GM21360 (cell line): ENCODE measurements at regions not wholly inside any gene's neighbourhood (a gene's known extent, or its start where the extent isn't known, plus 50 kb on each side); places are given as distances from the start of the nearest gene placed in this dataset.
"Not testable (repeated sequence)": the region's sequence is repeated elsewhere in the genome, so short reads cannot be mapped to it uniquely, and the experiment has no call there.

Experiments
- ATAC-seq: cut with Tn5 transposase; IDR thresholded peaks from one replicate; pipeline ENCODE4 v1.9.1; 2021; ENCODE audit warnings: mild to moderate bottlenecking, moderate library complexity; ENCODE audit not compliant: unreplicated experiment

DNA sequence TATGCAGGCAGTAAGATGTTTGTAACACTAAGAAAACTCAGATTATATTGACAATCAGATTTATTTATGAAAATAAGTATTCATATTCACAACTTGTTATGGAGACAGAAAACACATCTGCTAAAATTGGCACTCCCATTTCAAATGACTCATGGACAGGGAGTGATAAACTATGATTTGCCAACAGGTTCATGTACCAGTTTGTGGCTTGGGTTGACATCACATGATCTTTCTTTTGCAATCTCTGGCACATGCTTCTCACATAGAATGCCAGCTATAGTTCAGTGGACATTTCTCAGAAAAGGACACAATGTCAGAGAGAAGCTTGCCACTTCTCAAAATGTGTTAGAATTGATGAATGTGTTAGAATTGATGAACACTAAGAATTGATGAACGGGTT is 663.2 kb upstream of the ANKRD30A start:
- ATAC-seq = no peak

DNA sequence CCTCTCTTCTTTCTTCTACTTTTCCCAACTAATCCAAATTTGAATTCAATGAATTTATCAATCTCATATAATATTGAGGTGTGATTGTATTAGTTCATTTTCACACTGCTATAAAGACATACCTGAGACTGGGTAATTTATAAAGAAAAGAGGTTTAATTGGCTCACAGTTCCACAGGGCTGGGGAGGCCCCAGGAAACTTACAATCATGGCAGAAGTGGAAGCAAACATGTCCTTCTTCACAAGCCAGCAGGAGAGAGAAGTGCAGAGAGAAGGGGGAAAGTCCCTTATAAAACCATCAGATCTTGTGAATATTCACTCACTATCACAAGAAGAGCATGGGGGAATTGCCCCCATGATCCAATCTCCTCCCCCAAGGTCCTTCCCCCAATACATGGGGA is 667.0 kb upstream of the ANKRD30A start:
- not testable (repeated sequence) for ATAC-seq

DNA sequence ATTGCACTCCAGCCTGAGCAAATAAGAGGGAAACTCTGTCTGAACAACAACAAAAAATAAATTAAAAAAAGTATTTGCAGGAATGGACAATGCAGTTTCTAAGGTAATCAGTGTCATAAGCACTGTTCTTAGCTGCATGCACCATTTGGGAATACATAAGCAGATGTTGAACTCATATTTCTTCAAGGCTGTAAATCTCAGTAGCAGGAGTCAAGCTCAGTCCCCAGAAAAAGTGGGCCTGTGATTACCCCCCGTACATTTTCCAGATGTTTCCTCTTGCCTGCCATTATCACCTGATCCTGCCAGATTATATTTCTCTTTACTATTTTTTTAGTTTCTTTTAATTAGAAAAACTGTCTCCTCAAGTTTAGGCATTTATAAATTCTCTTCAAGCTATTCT is 667.6 kb upstream of the ANKRD30A start:
- no peak for ATAC-seq

DNA sequence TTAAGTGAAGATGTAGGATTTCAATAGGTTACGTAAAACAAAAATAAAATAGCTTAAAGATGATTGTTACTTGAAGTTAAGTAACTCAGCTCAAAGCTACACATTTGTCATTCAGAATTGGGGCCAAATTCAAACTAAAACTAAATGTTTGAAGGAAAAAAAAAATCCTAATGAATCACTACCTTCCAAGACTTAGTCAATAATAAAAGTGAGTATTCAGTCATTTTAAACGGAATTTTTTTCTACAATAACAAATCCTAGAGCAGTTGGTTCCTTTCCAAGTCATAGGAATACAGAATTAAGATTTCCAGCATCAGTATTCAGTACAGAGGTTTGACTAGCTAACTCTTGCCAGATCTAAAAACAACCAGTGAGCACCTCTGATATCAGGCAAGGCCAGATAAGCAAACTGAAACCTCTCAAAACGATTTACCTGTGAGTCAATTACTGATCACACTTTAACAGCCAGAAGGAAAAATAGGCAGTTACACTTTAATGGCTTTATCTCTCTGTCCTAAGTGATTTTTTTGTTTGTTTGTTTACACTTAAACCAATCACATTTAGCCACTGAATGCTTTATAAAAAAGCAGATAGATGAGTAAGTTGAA is 669.8 kb upstream of the ANKRD30A start:
- no peak for ATAC-seq

DNA sequence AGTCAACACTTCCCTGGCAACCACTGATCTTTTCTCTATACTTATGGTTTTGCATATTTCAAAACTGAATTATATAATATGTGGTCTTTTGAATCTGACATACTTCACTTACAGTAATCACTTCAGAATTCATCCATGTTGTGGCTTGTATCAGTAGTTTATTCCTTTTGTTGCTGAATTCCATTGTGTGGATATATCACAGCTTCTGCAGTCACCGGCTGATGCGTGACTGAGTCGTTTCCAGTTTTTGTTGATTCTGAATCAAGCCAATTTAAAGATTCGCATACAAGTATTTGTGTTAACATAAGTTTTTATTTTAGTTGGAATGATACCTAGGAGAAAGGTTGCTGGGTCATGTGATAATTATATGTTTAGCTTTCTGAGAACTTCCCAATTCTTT is 672.5 kb upstream of the ANKRD30A start:
- ATAC-seq = no peak

DNA sequence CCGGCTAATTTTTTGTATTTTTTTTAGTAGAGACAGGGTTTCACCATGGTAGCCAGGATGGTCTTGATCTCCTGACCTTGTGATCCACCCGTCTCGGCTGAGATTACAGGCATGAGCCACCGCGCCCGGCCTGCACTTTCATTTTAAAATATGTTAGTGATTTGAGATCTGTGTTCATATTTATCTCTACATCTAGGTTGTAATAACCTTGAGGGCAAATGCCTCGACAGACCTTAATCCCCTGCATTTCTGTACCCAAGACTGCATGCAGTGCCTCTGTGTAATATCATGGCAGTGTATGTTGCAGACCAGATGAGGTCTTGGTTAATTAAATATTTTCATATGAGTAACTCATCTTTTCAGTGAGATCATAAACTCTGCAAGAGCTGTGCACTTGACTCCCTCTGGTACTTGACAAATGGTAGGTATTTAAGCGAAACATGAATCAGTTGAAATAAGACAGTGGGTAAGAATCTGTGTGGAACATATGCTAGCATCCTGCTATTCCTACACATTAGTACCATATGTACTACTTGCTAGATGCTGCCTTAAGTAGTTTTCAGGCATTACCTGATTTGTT is 673.9 kb upstream of the ANKRD30A start:
- no peak for ATAC-seq

DNA sequence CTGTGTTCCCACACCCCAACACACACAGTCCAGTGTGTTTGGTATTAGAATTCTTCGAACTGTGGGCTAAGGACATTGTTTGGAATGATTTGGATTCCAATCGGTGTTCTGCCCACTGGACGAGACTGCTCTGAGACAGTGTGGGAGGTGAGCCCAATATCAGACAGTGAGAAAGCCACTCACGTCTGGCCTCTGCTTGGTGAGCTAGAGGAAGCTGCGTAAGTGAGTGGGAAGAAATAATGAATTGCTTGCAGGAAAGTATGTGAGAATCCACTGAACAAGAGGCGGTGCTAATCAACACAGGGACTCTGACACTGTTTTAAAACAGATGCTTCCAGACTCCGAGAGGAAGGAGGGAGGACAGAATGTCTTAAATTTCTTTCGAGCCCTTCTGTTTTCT is 675.0 kb upstream of the ANKRD30A start:
- no peak for ATAC-seq

DNA sequence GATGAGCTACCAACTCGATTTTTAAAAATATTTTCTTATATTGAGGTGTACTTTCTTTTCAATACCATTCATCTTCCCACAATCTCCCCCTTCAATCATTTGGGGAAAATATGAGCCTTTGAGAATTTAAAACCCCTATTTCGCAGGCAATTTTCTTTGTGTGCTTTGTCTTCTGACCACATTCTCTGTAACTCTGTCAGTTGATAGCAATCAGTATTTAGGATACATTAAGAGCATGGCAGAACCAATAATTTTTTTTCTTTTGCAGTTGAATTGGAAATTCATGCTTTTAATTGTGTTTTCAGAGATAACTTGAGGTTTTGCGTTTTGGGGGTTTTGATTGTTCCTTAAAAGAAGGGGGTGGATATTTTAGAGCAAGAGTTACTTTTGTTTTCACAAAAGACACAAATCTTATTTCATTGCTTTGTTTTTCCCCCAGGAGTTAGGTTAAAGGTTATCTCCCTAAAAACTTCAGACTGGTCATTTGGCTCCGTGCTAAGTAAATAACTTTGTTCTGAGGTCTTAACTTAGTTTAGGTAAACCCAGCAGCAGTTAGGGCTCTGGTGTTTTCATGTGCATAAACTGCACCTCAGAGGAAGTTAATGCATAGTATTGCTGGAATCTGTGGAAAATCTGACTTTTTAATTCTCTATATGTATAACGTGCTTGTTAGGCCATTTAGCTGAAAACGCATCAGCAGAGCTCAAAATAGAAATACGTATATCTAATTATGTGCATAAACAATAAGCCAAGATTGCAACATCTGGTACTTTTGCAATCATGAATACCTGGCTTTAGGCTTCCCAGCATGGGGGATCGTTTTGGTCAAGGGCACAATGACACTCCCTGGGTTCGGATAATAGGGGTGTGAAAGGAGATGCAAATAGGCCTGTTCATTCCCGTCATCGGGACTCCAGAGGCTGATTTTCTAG is 676.4 kb upstream of the ANKRD30A start:
- no peak for ATAC-seq

DNA sequence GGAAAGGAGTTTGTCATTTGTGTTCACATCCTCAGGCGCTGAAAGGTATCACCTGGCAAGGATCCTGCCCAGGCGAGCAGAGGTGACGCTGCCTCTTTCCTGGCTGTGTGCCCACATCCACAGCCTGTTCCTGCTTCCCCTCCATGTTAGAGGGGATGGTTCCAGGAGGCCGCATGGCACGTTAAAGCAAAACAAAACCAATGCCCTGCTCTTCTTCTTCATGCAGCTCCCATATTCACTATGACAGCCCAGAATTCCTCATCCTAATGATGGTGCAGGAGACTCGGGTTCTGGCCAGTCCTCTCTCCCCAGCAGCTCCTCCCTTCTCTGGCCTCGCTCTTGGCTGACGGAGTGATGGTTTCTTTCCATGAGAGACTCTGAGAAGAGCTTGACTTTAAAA is 678.5 kb upstream of the ANKRD30A start:
- ATAC-seq = no peak

DNA sequence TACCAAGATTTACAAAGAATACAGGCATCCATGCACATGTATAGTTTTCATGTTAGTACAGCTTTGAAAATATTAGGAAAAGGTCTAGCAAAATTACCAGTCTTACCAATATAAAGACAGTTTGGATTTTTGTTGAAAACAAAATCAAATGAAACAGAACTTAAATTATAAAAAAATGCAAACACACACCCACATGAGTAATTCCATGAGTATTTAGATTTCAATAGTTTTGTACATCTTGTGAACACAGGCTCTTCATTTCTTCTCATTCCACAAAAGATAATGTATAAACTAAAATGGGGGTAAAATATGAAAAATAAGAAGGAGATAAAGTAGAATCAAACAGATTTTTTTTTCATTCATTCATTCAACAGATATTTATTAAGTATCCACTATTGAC is 682.2 kb upstream of the ANKRD30A start:
- no peak for ATAC-seq

DNA sequence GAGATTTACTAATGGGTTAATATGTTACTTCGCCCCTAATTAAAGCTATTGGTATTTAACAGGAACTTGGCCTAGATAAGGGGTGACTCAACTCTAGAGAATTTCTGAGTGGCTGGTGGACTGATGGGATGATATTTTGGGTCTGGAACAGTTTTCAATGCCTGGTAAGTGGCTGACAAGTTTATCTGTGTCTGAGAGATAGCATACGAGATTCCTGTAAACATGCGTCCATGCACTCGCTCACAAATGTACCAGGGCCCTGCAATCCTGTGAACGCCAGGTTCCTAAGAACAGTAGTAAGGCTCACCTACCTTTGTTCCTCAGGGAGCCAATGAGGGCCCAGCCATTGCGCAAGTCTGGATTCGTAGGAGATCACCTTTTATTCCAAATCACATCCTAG is 683.8 kb upstream of the ANKRD30A start:
- no peak for ATAC-seq

DNA sequence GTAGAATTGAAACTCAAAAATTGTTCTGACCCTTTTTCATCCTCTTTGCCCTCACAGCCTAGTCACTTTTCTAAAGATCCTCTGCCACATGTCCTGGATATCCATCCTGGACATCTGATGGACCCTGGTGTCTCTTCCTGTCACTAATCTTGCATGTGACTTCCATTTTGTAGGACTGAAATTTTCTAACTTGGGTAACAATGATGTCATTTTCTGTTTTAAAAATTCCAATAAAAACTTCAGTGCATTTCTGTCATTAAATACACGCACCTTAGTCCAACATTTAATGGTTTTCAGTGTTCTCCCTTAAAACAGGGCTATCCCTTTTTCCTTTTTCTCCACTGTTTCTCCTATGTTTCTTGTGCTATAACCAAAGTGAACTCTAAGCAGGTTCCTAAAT is 684.9 kb upstream of the ANKRD30A start:
- ATAC-seq = no peak

DNA sequence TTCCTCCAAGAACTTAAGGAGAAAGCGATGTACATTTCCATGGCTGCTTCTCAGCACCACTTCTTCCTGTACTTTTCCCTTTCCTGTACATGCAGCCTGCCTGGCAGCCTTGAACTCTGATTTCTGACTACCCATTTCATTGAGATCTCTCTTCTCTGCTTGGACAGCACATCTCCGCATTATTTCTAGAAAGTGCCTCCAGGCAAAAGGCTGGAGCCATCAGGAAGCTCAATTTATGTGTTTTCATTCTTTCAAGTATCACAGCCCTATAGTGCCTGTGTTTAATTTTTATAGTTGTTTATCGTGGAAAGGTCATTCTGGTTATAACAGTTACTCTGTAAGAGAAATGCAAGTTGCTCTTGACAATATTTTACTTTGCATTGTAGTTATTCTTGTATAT is 688.0 kb upstream of the ANKRD30A start:
- no peak for ATAC-seq

DNA sequence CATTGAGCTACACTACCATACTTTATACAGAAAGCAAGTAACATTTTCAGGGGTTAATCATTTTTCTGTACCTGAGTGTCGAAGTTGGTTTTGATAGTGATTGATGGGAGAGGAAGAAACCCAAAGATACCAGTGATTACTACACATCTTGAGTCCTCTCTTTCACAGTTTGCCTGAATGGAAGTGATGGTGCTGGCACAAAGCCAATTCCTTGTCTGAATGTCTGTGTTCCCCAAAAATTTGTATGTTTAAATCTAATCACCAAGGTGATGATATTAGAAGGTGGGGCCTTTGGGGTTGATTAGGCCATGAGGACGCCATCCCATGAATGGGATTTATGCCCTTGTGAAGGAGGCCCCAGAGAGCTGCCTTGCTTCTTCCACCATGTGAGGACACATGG is 696.9 kb upstream of the ANKRD30A start:
- no peak for ATAC-seq

DNA sequence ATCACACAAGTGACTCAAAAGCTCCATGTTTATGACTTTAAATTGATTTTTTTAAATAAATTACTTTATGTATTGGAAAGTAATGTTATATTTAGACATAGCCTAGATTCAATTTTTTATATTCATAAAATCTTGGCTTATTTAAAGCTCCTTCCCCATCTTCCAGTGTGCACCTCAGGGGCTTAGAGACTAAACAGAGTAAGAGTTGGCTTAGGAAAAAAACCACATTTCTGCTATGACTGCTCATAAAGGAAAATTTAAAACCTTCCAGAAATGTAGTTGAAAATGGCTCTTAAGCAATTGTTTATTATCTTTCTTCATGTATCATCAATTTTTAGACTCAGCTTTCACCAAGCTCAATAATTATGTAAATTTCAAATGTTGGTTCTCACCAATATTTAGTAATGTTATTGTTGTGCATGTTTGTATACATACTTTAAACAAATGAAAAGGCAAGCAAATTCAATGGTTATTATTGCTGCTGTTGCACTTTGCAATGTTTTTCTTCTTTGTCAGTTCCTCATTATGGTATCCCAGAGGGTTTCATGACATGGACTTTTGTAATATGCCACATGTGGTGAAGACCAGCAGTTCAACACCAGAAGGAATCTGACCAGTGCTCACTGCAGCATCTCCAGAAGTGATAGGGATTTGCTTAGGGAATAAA is 700.1 kb upstream of the ANKRD30A start:
- ATAC-seq = no peak

DNA sequence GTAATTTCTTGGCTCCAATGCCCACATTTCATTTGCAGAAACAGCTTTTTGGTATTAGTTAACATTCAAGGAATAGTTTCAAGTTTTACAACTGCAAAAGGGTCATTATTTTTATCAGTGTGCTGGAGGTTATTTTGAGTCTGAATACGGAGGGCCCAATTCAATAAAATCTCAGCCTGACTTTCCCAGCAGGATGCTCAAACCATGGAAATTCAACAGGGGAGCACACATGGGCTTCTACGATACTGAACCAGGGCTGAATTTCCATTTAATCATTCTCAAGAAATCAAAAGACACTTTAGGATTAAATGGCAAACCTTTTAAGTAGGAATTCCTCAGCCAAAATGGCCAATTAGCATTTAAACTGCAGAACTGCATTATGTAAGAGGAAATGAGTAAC is 700.9 kb upstream of the ANKRD30A start:
- ATAC-seq = no peak

DNA sequence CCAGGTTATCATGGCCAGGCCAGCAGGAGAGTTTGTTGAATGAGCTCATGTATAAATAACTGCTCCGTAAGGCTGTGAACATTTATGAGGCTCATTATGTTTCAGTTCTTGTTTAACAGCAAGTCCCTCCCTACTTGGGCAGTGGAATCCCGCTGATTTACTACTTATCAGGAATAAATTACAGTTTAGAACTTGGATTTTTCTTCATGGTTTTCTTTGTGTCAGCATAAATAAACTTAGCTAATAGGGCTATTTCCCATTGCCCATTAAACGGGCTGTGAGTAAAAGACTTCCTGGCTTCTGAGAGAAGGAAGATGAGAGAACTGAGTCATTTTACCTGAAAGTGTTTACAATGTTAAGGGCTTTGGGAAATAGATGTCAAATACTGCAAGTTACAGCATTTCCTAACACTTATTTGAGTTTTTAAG is 701.6 kb upstream of the ANKRD30A start:
- ATAC-seq = no peak

DNA sequence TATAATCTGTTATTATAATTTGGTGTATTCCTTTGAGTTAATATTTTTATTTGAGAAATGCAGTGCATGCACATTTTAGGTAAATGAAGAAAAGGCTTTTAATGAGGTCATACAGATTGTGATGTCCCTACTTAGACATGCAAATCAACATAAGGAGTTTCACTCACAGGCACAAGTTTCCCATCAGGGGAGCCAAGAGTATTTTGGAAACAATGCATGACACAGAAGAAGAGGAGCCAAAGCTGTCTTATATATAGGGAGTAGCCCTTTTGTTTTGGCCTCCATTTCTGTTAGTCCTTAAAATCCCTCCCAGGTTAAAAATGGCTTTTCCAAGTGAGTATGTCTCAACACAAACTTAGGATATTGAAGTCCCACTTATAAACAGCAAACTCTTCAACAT is 703.4 kb upstream of the ANKRD30A start:
- no peak for ATAC-seq

DNA sequence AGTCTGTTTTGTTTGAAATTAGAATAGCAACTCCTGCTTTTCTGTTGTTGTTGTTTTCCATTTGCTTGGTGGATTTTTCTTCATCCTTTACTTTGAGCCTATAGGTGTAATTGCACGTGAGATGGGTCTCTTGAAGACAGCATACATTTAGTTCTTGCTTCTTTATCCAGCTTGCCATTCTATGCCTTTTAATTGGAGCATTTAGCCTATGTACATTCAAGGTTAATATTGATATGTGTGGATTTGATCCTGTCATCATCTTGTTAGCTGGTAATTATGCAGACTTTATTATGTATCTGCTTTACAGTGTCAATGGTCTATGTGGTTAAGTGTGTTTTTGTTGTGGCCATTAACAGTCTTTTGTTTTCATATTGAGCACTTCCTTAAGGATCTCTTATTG is 708.9 kb upstream of the ANKRD30A start:
- no peak for ATAC-seq

DNA sequence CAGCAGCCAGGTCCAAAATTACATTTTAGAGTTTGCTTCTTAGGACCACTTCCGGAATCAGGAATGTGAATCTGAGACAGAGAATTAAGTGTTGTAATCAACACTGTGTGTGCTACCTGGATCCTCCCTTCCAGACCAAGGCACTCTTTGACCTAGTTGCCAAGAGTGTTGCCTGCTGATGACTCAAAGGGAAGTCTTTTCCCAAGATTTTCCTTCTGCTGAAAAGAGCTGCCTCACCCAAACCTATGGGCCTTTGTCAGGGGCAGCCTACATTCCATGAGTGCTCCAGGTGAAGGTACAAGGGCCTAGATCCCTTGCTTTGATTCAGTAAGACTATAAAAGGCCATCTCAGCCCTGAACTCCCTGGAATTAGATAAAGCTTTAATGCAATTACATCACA is 712.5 kb upstream of the ANKRD30A start:
- no peak for ATAC-seq

DNA sequence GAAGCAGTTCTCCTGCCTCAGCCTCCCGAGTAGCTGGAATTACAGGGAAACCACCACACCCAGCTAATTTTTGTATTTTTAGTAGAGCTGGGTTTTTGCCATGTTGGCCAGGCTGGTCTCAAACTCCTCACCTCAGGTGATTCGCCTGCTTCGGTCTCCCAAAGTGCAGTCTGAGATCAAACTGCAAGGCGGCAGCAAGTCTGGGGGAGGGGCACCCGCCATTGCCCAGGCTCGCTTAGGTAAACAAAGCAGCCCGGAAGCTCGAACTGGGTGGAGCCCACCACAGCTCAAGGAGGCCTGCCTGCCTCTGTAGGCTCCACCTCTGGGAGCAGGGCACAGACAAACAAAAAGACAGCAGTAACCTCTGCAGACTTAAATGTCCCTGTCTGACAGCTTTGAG is 725.2 kb upstream of the ANKRD30A start:
- ATAC-seq = not testable (repeated sequence)

DNA sequence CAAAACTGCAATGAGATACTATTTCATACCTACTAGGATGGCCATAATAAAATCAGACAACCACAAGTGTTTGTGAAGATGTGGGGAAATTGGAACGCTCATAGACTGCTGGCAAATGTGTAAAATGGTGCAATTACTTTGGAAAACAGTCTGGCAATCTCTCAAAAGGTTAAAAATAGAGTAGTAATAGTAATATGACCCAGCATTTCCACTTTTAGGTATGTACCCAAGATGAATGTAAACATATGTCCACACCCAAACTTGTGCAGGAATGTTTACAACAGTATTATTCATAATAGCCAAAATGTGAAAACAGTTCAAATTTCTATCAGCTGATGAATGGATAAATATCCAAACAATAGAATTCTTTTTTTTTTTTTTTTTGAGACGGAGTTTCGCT is 731.6 kb upstream of the ANKRD30A start:
- ATAC-seq = no peak
